Posterior cingulate gyrus (tissue), 11 donors: ENCODE measurements at regions not wholly inside any gene's neighbourhood (a gene's known extent, or its start where the extent isn't known, plus 50 kb on each side); places are given as distances from the start of the nearest gene placed in this dataset.
"Not testable (repeated sequence)": the region's sequence is repeated elsewhere in the genome, so short reads cannot be mapped to it uniquely, and the experiment has no call there.

Source experiments
- DNase-seq, 10 donors: peaks; one replicate each; pipeline versions ENCODE4 v3.0.0 to v3.0.0-alpha.2; 2020 to 2021; ENCODE audit warnings: mixed read lengths in 3 of 10
- intact Hi-C: fragments of 100-400 bp; cut with DNase I; formaldehyde crosslinking; loops from one replicate; pipeline ENCODE4 v1.15.1; 2023

- intact Hi-C loops = no loop called here
- no peak for DNase-seq
These were observed 294.9 kb downstream of the MED10 start for GRCh38 chr5:6083311-6083978.

- no peak for DNase-seq
- intact Hi-C loops = no loop called here
These were observed 295.7 kb downstream of the MED10 start for GRCh38 chr5:6082685-6083084.

- intact Hi-C loops = no loop called here
These were observed 296.6 kb downstream of the MED10 start for GRCh38 chr5:6081727-6082210.

GRCh38 chr5:6080930-6081726 is 297.2 kb downstream of the MED10 start:
- intact Hi-C loops = no loop called here
- no peak for DNase-seq

More at GRCh38 chr5:6081727-6082210, 296.6 kb downstream of the MED10 start:
- no peak for DNase-seq

- intact Hi-C loops = no loop called here
- no peak for DNase-seq
These were observed 297.9 kb downstream of the MED10 start for GRCh38 chr5:6080436-6080835.

GRCh38 chr5:6078881-6079280 is 299.5 kb downstream of the MED10 start:
- intact Hi-C loops = no loop called here
- DNase-seq = no peak

GRCh38 chr5:6076341-6077239 is 301.8 kb downstream of the MED10 start:
- no peak for DNase-seq
- intact Hi-C loops = no loop called here

- DNase-seq, intact Hi-C loops: not testable (repeated sequence)
These were observed 305.9 kb downstream of the MED10 start for GRCh38 chr5:6072488-6072887.

- intact Hi-C loops = no loop called here
- DNase-seq = no peak
These were observed 308.7 kb downstream of the MED10 start for GRCh38 chr5:6069496-6070185.

- DNase-seq = no peak
- intact Hi-C loops = no loop called here
These were observed 312.3 kb downstream of the MED10 start for GRCh38 chr5:6066016-6066415.

GRCh38 chr5:6059137-6059800 is 319.1 kb downstream of the MED10 start:
- no peak for DNase-seq
- intact Hi-C loops = no loop called here

GRCh38 chr5:6058055-6058715 is 320.2 kb downstream of the MED10 start:
- intact Hi-C loops = no loop called here
- no peak for DNase-seq

GRCh38 chr5:6056280-6056679 is 322.1 kb downstream of the MED10 start:
- intact Hi-C loops = no loop called here
- no peak for DNase-seq

GRCh38 chr5:6049662-6050061 is 328.7 kb downstream of the MED10 start:
- no peak for DNase-seq
- intact Hi-C loops = no loop called here

- intact Hi-C loops = no loop called here
These were observed 329.6 kb downstream of the MED10 start for GRCh38 chr5:6048746-6049145.

GRCh38 chr5:6046296-6046967 is 331.9 kb downstream of the MED10 start:
- DNase-seq = no peak
- intact Hi-C loops = no loop called here

More at GRCh38 chr5:6048746-6049145, 329.6 kb downstream of the MED10 start:
- no peak for DNase-seq

GRCh38 chr5:6043491-6044310 is 334.6 kb downstream of the MED10 start:
- DNase-seq = no peak

More at GRCh38 chr5:6043491-6044310, 334.6 kb downstream of the MED10 start:
- intact Hi-C loops = no loop called here
